Epithelial cell of proximal tubule (primary cell): ENCODE measurements at regions not wholly inside any gene's neighbourhood (a gene's known extent, or its start where the extent isn't known, plus 50 kb on each side); places are given as distances from the start of the nearest gene placed in this dataset.

Experiments
- DNase-seq: peaks from one replicate; pipeline ENCODE4 v3.0.0-alpha.2; 2011; ENCODE audit warnings: low read depth
- H3K4me3 ChIP-seq: 2 replicates; pipeline ENCODE4 v1.5.1; 2011; ENCODE audit warnings: low read depth, mild to moderate bottlenecking, low read length
- CTCF ChIP-seq: conservative IDR thresholded peaks from 2 replicates; pipeline ENCODE4 v1.5.1; 2012; ENCODE audit warnings: low read depth, mild to moderate bottlenecking, low read length

- H3K4me3 ChIP-seq = no peak overlapping the region
- TF ChIP-seq CTCF = no peak
- no peak for DNase-seq
These were observed 160.8 kb upstream of the GYPC start for GRCh38 chr2:126495189-126495588.

DNA sequence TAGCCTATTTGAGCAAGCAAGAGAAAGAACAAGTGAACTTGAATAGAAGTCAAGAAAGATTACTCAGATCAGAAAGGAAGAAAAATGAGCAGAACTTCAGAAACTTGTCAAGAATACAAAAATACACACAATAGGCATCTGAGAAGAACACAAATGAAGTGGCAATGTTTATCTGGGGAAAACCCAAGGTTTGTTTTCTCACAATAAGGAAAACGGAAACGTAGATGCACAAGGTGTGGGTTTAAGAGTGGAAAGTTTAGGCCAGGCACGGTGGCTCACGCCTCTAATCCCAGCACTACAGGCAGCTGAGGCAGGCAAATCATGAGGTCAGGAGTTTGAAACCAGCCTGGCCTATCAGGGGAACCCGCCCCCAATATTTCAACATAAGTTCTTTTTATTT is 159.5 kb upstream of the GYPC start:
- no peak for TF ChIP-seq CTCF
- DNase-seq = no peak
- H3K4me3 ChIP-seq = no peak overlapping the region

GRCh38 chr2:126503476-126503875 is 152.5 kb upstream of the GYPC start:
- H3K4me3 ChIP-seq = no peak overlapping the region
- no peak for DNase-seq
- no peak for TF ChIP-seq CTCF

- no peak for TF ChIP-seq CTCF
- no peak overlapping the region for H3K4me3 ChIP-seq
- DNase-seq = no peak
These were observed 151.0 kb upstream of the GYPC start for GRCh38 chr2:126504949-126505348.

- H3K4me3 ChIP-seq = no peak overlapping the region
- TF ChIP-seq CTCF = no peak
- no peak for DNase-seq
These were observed 149.2 kb upstream of the GYPC start for GRCh38 chr2:126506786-126507185.

DNA sequence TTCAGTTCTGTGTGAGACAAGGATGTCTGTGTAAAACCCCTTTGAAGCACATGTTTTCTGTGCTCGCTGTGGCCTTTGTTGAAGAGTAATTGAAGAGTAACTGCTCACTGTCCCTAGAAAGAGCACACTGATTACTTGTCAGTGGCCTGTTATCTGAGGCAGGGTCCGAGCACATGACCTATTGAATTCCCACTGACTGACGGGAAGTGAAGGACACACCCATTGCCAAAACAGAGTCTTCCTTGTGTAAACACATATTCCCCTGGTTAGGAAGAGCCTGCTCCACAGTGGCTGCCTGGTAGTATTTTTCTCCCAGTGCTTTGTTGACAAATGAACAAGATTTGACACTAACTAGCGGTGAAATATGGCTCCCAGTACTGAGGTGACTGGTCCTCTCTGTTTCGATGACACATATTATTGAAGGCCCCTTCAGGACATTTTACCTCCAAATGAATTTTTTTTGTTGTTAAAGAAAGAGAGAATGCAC is 148.5 kb upstream of the GYPC start:
- no peak overlapping the region for H3K4me3 ChIP-seq
- DNase-seq = no peak
- no peak for TF ChIP-seq CTCF

DNA sequence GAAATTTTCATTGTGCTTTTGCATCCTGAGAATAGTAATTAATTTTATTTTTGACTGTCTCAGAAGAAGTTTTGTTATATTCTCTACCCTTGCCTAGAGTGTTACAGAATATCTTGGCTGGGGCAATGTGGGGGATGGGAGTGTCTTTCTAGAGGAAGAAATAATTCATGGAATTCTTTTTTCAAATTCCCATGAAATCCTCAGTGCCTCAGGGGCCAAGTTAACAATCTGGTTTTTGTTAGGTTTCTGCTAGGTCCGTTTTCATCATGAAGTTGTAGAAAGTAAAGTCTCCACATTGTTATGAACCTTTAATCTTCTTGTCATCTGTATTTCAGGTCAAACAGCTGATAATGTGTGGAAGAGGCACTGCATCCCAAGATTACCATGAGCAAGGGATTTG is 145.6 kb upstream of the GYPC start:
- no peak overlapping the region for H3K4me3 ChIP-seq
- DNase-seq = no peak
- TF ChIP-seq CTCF = no peak
